Smooth muscle cell (in vitro differentiated cells): ENCODE measurements at regions not wholly inside any gene's neighbourhood (a gene's known extent, or its start where the extent isn't known, plus 50 kb on each side); places are given as distances from the start of the nearest gene placed in this dataset.

Experiments
- DNase-seq: peaks from one replicate; lab custom pipeline; 2025; ENCODE audit not compliant: unreplicated experiment; lab: John Stamatoyannopoulos, UW
- H2AFZ ChIP-seq: fragments of 200-600 bp; sonication (generic); 2 replicates; pipeline ENCODE4 v1.6.0; 2016; ENCODE audit warnings: antibody characterized with exemption, low read depth, mild to moderate bottlenecking
- H3F3A ChIP-seq: fragments of 200-600 bp; sonication (generic); 2 replicates; pipeline ENCODE4 v1.6.0; 2017; ENCODE audit warnings: antibody characterized with exemption, low read depth
- H3K27ac ChIP-seq: fragments of 200-600 bp; sonication (generic); 2 replicates; pipeline ENCODE4 v1.5.1; 2016; ENCODE audit warnings: low read depth, mild to moderate bottlenecking
- H3K27me3 ChIP-seq: fragments of 200-600 bp; sonication (generic); 2 replicates; pipeline ENCODE4 v1.6.1; 2016; ENCODE audit warnings: low read depth, mild to moderate bottlenecking
- H3K36me3 ChIP-seq: fragments of 200-600 bp; sonication (generic); 2 replicates; pipeline ENCODE4 v1.5.1; 2016; ENCODE audit warnings: low read depth
- H3K4me1 ChIP-seq: fragments of 200-600 bp; sonication (generic); 2 replicates; pipeline ENCODE4 v1.5.1; 2016; ENCODE audit warnings: low read depth
- H3K4me2 ChIP-seq: fragments of 200-600 bp; sonication (generic); 2 replicates; pipeline ENCODE4 v1.6.0; 2016; ENCODE audit warnings: mild to moderate bottlenecking
- H3K4me3 ChIP-seq: fragments of 200-600 bp; sonication (generic); 2 replicates; pipeline ENCODE4 v1.5.1; 2016; ENCODE audit warnings: mild to moderate bottlenecking
- H3K79me2 ChIP-seq: fragments of 200-600 bp; sonication (generic); 2 replicates; pipeline ENCODE4 v1.6.0; 2016; ENCODE audit warnings: low read depth, mild to moderate bottlenecking
- H3K9ac ChIP-seq: fragments of 200-600 bp; sonication (generic); 2 replicates; pipeline ENCODE4 v1.6.0; 2016; ENCODE audit warnings: low read depth
- H3K9me3 ChIP-seq: fragments of 200-600 bp; sonication (generic); replicated peaks from 2 replicates; pipeline ENCODE4 v1.5.1; 2016; ENCODE audit warnings: low read depth
- H4K20me1 ChIP-seq: fragments of 200-600 bp; sonication (generic); 2 replicates; pipeline ENCODE4 v1.6.0; 2016; ENCODE audit warnings: low read depth
- CTCF ChIP-seq: fragments of 200-600 bp; sonication (generic); IDR thresholded peaks from 2 replicates; pipeline ENCODE4 v1.5.1; 2017; ENCODE audit warnings: borderline replicate concordance, mild to moderate bottlenecking, antibody characterized with exemption; ENCODE audit not compliant: insufficient read depth, poor library complexity, severe bottlenecking
- WGBS: methylation state at CpG from one replicate; pipeline ENCODE4 v1.1.7; 2016; ENCODE audit warnings: low lambda C conversion rate; 5-methylcytosine and 5-hydroxymethylcytosine counted together

DNA sequence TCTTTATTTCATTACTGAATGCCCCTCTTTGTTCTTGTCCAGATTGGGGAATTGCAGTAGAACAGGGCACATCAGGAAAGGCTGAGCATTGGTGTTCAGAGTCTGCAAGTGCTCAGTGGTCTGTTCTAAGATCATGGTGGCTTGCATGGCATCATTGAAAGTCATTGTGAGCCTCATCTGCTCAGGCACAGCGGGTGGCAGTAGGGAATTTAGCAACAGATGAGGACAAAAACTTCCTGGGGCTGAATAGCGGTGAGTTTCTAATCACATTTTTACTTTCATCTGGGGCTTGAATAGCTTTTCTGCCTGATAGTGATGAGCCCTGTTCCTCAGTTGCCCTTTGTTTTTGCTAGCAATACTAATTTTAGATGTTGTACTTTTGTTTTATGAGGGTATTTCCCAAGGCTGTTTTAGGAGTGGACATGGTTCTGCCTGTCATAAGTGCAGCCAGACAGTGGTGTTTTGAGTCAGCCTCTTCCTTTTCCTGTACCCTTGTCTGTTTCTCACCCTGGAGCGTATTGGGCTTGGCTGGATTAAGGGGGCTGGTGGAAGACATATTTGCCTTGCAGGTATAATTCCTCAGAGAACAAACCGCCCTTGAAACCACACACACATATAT lies 127.2 kb upstream of the IL12A start:
- Histone ChIP-seq H3K4me3 (no peak overlapping the region), H3F3A (no peaks in the 10 kb centered on the region), H3K4me2 (no peak overlapping the region), H3K9ac (no peak overlapping the region), H3K4me1 (peaks cover 19% of the 10 kb centered on the region), H2AFZ (no peak overlapping the region), H3K27ac (peak overlapping the region; percentile 20), H3K36me3 (no peaks in the 10 kb centered on the region), H4K20me1 (peaks cover 40% of the 10 kb centered on the region), H3K27me3 (no peaks in the 10 kb centered on the region), H3K79me2 (peaks cover 69% of the 10 kb centered on the region), H3K9me3 (no peaks in the 10 kb centered on the region)
- no peak for TF ChIP-seq CTCF
- WGBS = 72% methylated on average over 4 of the region's 4 CpGs
- no peak for DNase-seq

- Histone ChIP-seq H3K36me3 (no peaks in the 10 kb centered on the region), H3K9me3 (no peaks in the 10 kb centered on the region), H3K79me2 (peaks cover 49% of the 10 kb centered on the region), H3F3A (no peaks in the 10 kb centered on the region), H2AFZ (no peak overlapping the region), H3K9ac (no peak overlapping the region), H4K20me1 (peaks cover 29% of the 10 kb centered on the region), H3K4me2 (no peak overlapping the region), H3K27me3 (no peaks in the 10 kb centered on the region), H3K4me1 (peaks cover 11% of the 10 kb centered on the region), H3K27ac (no peak overlapping the region), H3K4me3 (no peak overlapping the region)
- no peak for TF ChIP-seq CTCF
- DNase-seq = no peak
- WGBS = 94% methylated on average over 2 of the region's 2 CpGs
Measured at GRCh38 chr3:159865041-159865579, 123.5 kb upstream of the IL12A start.

GRCh38 chr3:159866201-159866746 lies 122.4 kb upstream of the IL12A start:
- Histone ChIP-seq H3F3A (no peaks in the 10 kb centered on the region), H3K27me3 (no peaks in the 10 kb centered on the region), H3K79me2 (peaks cover 53% of the 10 kb centered on the region), H3K4me3 (no peak overlapping the region), H3K9me3 (no peaks in the 10 kb centered on the region), H3K9ac (no peak overlapping the region), H3K4me2 (no peak overlapping the region), H2AFZ (no peak overlapping the region), H3K4me1 (peaks cover 4% of the 10 kb centered on the region), H4K20me1 (peaks cover 17% of the 10 kb centered on the region), H3K36me3 (no peaks in the 10 kb centered on the region), H3K27ac (no peak overlapping the region)
- no peak for TF ChIP-seq CTCF
- DNase-seq = no peak
- WGBS = 89% methylated on average over 5 of the region's 5 CpGs

DNA sequence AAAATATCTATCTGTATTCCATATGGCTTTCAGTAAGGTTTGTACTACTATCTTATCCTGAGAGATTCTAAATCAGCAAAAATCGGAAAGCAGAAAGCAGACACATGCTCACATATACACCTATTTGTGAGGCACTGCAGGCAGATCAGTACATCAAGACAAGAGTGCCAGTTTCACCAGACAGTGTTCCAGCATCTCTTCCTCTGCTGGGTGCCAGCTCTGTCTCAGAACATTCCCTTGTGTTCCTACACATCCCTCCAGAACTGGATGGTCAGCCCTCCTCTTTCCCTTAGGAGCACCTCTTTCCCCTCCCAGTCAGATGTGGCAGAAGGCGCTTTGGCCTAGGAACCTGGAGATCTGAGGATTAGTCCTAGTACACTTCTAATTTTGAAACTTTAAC lies 121.3 kb upstream of the IL12A start:
- Histone ChIP-seq H3K36me3 (no peaks in the 10 kb centered on the region), H3K79me2 (peaks cover 52% of the 10 kb centered on the region), H3K27ac (no peak overlapping the region), H3K4me3 (no peak overlapping the region), H4K20me1 (peaks cover 16% of the 10 kb centered on the region), H3K9me3 (no peaks in the 10 kb centered on the region), H3K4me1 (peaks cover 3% of the 10 kb centered on the region), H3K4me2 (no peak overlapping the region), H3K27me3 (no peaks in the 10 kb centered on the region), H3K9ac (no peak overlapping the region), H3F3A (peaks cover 5% of the 10 kb centered on the region), H2AFZ (no peak overlapping the region)
- DNase-seq = no peak
- no peak for TF ChIP-seq CTCF
- 98% methylated on average over 2 of the region's 2 CpGs for WGBS
